Stimulated activated CD4-positive, alpha-beta T cell treated with anti-CD3 and anti-CD28 coated beads, Interleukin-2, amount 100 ng/mL, for 4 hours (primary cell): ENCODE measurements at regions not wholly inside any gene's neighbourhood (a gene's known extent, or its start where the extent isn't known, plus 50 kb on each side); places are given as distances from the start of the nearest gene placed in this dataset.
"Not testable (repeated sequence)": the region's sequence is repeated elsewhere in the genome, so short reads cannot be mapped to it uniquely, and the experiment has no call there.

Source experiments
- DNase-seq: peaks from one replicate; pipeline ENCODE4 v3.0.0-alpha.2; 2020; ENCODE audit warnings: low read depth

GRCh38 chr4:26175006-26175786, 145.6 kb upstream of the RBPJ start:
- no peak for DNase-seq

GRCh38 chr4:26175905-26176470, 144.8 kb upstream of the RBPJ start:
- no peak for DNase-seq

- DNase-seq, result no peak
These were observed 144.1 kb upstream of the RBPJ start for GRCh38 chr4:26176598-26177149.

- DNase-seq, result no peak
These were observed 142.0 kb upstream of the RBPJ start for GRCh38 chr4:26178854-26179253.

GRCh38 chr4:26179316-26179760, 141.5 kb upstream of the RBPJ start:
- no peak for DNase-seq

- no peak for DNase-seq
These were observed 139.2 kb upstream of the RBPJ start for GRCh38 chr4:26181616-26182015.

GRCh38 chr4:26183017-26183416, 137.8 kb upstream of the RBPJ start:
- DNase-seq, result no peak

GRCh38 chr4:26185436-26185835, 135.4 kb upstream of the RBPJ start:
- no peak for DNase-seq

- no peak for DNase-seq
These were observed 129.5 kb upstream of the RBPJ start for GRCh38 chr4:26191353-26191752.

GRCh38 chr4:26192899-26193869, 127.6 kb upstream of the RBPJ start:
- DNase-seq, result no peak

- DNase-seq, result no peak
These were observed 126.0 kb upstream of the RBPJ start for GRCh38 chr4:26194764-26195163.

- DNase-seq, result no peak
These were observed 124.2 kb upstream of the RBPJ start for GRCh38 chr4:26196567-26196966.

GRCh38 chr4:26197018-26197779, 123.6 kb upstream of the RBPJ start:
- DNase-seq, result peak; percentile 60

- DNase-seq, result not testable (repeated sequence)
These were observed 121.9 kb upstream of the RBPJ start for GRCh38 chr4:26198931-26199330.

- no peak for DNase-seq
These were observed 121.2 kb upstream of the RBPJ start for GRCh38 chr4:26199596-26199995.

- no peak for DNase-seq
These were observed 119.7 kb upstream of the RBPJ start for GRCh38 chr4:26201120-26201519.

GRCh38 chr4:26204249-26204825, 116.5 kb upstream of the RBPJ start:
- no peak for DNase-seq

- no peak for DNase-seq
These were observed 115.9 kb upstream of the RBPJ start for GRCh38 chr4:26204911-26205370.

- DNase-seq, result no peak
These were observed 114.5 kb upstream of the RBPJ start for GRCh38 chr4:26206339-26206738.

- DNase-seq, result no peak
These were observed 113.8 kb upstream of the RBPJ start for GRCh38 chr4:26206999-26207398.

- DNase-seq, result no peak
These were observed 113.2 kb upstream of the RBPJ start for GRCh38 chr4:26207631-26208030.
